Hindlimb muscle (tissue), 1 donor: ENCODE measurements at regions not wholly inside any gene's neighbourhood (a gene's known extent, or its start where the extent isn't known, plus 50 kb on each side); places are given as distances from the start of the nearest gene placed in this dataset.
"Not testable (repeated sequence)": the region's sequence is repeated elsewhere in the genome, so short reads cannot be mapped to it uniquely, and the experiment has no call there.

Experiments used
- DNase-seq: peaks from one replicate; pipeline ENCODE4 v3.0.0-alpha.2; 2013

DNA sequence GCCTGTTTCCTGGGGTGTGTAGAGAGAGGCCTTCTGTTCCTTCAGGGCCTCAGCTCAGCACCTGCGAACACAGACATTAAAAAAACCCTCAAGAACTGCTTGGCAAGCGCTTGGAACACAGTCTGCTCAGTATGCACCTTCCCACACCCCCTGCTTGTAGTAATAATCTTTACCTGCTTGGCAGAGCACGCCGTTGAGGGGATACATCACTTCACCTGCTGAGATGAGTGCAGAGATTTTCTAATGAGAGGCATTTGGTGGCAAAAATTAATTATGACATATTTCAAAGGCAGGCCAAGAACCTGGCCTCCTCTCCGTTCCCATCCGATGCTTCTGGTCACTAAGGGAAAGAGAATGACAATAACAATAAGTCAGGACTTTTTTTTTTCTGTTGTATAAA, 93.4 kb upstream of the DPP6 start:
- DNase-seq: not testable (repeated sequence)

DNA sequence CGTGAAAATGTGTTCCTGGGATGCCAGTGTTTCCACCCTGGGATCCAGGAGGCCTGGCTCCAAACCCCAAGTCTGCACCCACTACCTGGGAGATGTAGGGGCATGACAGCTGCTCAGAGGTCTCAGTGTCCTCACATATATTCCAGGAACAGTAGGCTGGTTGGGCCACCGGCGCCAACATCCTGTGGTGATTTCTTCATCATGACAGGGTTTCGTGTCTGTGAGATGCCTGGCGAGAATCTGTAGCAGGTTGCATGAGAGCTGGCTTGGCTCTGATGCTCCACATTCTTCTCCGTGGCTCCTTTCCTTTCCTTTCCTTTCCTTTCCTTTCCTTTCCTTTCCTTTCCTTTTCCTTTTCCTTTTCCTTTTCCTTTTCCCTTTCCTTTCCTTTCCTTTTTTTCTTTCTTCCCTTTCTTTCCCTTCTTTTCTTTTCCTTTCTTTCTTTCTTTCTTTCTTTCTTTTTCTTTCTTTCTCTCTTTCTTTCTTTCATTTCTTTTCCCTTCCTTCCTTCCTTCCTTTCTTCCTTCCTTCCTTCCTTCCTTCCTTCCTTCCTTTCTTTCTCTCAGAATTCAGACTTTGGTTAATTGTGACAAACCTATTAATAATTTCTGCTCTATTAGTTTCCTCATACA, 87.6 kb upstream of the DPP6 start:
- DNase-seq: not testable (repeated sequence)

DNA sequence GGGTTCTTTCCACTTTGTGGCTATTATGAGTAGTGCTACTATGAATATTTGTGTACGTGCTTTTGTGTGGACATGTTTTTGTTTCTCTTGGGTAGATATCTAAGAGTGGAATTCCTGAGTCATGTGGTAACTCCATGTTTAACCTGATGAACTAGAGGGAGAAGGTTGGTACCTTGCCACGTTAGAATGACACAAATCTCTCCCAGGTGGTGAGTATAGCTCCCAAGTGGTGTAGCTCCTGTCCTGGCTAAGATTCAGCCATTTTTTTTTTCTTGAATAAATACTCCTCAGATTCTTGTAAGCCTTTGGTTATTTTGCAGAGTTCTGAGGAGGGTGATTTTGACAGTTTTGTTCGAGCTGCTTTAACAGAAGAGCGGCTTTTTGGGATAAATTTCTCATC, 83.2 kb upstream of the DPP6 start:
- DNase-seq: not testable (repeated sequence)

GRCh38 chr7:153974603-153975002, 77.6 kb upstream of the DPP6 start:
- not testable (repeated sequence) for DNase-seq

GRCh38 chr7:153976745-153977144, 75.5 kb upstream of the DPP6 start:
- DNase-seq: not testable (repeated sequence)

DNA sequence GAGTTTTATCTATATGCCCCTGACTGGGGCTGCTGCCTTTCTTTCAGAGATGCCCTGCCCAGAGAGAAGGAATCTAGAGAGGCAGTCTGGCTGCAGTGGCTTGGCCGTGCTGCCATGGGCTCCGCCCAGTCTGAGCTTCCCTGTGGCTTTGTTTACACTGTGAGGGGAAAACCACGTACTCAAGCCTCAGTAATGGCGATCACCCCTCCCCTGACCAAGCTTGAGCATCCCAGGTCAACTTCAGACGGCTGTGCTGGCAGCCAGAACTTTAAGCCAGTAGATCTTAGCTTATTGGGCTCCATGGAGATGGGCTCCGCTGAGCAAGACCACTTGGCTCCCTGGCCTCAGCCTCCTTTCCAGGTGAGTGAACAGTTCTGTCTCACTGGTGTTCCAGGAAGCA, 69.0 kb upstream of the DPP6 start:
- DNase-seq: not testable (repeated sequence)

DNA sequence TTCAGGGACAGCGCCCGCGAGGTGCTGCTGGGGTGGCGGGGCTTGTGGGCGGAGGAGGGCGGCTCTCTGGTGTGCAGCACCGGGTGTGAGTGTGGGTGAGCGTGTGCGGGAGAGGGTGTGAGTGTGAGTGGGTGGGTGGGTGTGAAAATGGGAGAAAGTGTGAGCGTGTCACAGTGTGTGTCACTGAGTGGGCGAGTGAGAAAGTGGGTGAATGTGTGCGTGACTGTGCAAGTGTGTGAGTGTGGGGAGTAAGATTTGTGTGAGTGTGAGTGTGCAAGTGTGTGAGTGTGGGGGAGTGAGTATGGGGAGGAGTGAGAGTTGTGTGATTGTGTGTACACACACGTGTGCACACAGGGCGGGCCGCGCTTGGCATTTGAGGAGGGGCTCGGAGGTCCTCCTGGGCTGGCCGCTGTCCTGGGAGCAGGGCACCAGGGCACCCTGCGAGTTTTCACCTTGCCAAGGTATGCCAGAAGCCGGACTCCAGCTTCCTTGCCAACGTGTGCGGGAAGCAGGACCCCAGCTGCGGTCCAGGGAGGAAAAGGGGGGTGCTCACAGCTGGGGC, 63.1 kb upstream of the DPP6 start:
- not testable (repeated sequence) for DNase-seq

DNA sequence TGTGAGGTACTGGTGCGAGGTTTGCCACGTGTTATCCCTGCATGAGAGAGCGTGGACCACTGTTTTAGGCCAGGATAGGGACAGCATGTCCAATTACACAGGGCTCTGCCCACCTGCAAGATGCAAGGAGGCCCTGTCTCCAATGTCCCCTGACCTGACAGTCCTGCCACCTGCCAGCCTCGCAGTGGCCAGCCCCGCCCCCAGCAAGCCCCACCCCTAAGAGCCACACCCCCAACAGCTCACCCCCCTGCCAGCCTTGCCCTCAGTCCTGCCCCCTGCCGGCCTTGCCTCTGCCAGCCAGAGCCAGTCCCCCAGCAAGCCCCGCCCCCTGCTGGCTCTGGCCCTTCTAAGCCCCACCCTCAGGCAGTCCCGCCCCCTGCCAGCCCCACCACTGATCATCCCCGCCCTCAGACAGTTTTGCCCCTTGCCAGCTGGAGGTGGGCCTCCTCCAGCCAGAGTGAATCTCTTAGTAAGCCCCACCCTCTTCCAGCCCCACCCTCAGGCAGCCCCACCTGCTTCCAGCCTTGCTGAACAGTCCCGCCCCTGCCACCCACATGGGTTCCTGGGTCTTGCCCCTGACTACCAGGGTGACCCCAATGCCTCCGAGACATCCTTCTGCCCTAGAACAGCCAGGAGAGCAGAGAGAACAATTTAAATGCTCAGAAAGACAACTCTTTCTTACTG, 62.3 kb upstream of the DPP6 start:
- DNase-seq: not testable (repeated sequence)

- peak; percentile 4 for DNase-seq
These were observed 60.7 kb upstream of the DPP6 start for GRCh38 chr7:153991471-153991870.

DNA sequence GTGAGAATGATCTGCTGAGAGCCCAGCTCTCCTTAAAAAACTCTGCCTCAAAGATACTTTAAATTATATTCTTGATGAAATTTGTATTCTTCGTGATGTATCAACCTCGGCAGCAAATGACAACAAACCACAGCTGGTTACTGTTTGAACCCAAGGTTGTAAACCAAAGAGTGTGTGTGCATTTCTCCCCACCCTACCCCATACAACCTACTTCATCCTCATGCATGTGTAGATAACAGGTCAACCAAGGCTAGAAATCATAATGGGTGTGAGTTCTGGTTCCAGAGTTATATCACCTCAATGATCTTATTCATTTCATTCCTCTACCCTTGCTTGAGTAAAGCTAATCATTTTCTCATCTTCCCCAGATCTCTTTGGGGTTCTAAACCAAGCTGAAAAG, 58.8 kb upstream of the DPP6 start:
- DNase-seq: not testable (repeated sequence)

- DNase-seq: not testable (repeated sequence)
These were observed 53.3 kb upstream of the DPP6 start for GRCh38 chr7:153998896-153999295.
